WTC11 (cell line): ENCODE measurements at regions not wholly inside any gene's neighbourhood (a gene's known extent, or its start where the extent isn't known, plus 50 kb on each side); places are given as distances from the start of the nearest gene placed in this dataset.

Experiments
- ATAC-seq: fragments of 200-7000 bp; cut with Tn5 transposase; 2 replicates; pipeline ENCODE4 v1.10.0; 2021; ENCODE audit warnings: mild to moderate bottlenecking, moderate library complexity
- CTCF ChIA-PET: fragments of 300-600 bp; sonication (Branson Sonifier 250); formaldehyde crosslinking; loops from one replicate; lab custom pipeline; 2021; ENCODE audit warnings: antibody characterized with exemption; lab: Charles Lee
- POLR2A ChIA-PET: fragments of 350-600 bp; sonication (Branson Sonifier 250); formaldehyde crosslinking; loops from one replicate; lab custom pipeline; 2021; ENCODE audit warnings: antibody characterized with exemption; lab: Charles Lee
- DNase-seq: peaks from one replicate; pipeline ENCODE4 v3.0.0; 2021; ENCODE audit warnings: low spot score
- H3K27ac Mint-ChIP-seq: 2 replicates; pipeline ENCODE4 v1.8.0; 2021; ENCODE audit warnings: mixed read lengths
- H3K27me3 Mint-ChIP-seq: 2 replicates; pipeline ENCODE4 v1.8.0; 2021; ENCODE audit warnings: low read depth, mild to moderate bottlenecking, moderate library complexity, mixed read lengths
- H3K36me3 Mint-ChIP-seq: 2 replicates; pipeline ENCODE4 v1.8.0; 2021; ENCODE audit warnings: mixed read lengths
- H3K4me1 Mint-ChIP-seq: 2 replicates; pipeline ENCODE4 v1.8.0; 2022; ENCODE audit warnings: mixed read lengths
- H3K4me3 Mint-ChIP-seq: 2 replicates; pipeline ENCODE4 v1.8.0; 2021; ENCODE audit warnings: mild to moderate bottlenecking, moderate library complexity, mixed read lengths
- H3K9me3 Mint-ChIP-seq: 2 replicates; pipeline ENCODE4 v1.8.0; 2021; ENCODE audit warnings: mixed read lengths
- CBFB ChIP-seq: sonication (generic); formaldehyde crosslinking; IDR thresholded peaks from 2 replicates; pipeline ENCODE4 v1.8.1; 2022; ENCODE audit warnings: mild to moderate bottlenecking, low read depth, missing genetic modification reagents
- CREM ChIP-seq: sonication (generic); formaldehyde crosslinking; IDR thresholded peaks from 2 replicates; pipeline ENCODE4 v1.8.1; 2022; ENCODE audit warnings: mild to moderate bottlenecking, missing genetic modification reagents, moderate library complexity
- FOXK1 ChIP-seq: sonication (generic); formaldehyde crosslinking; IDR thresholded peaks from 2 replicates; pipeline ENCODE4 v1.8.0; 2022; ENCODE audit warnings: mild to moderate bottlenecking, moderate library complexity, missing genetic modification reagents
- IRF2 ChIP-seq: sonication (generic); formaldehyde crosslinking; IDR thresholded peaks from 2 replicates; pipeline ENCODE4 v1.8.0; 2022; ENCODE audit warnings: low read depth, missing genetic modification reagents, borderline replicate concordance
- MXD4 ChIP-seq: fragments of 250-450 bp; sonication (Bioruptor Pico); IDR thresholded peaks from 2 replicates; pipeline ENCODE4 v1.8.0; 2021; ENCODE audit warnings: mild to moderate bottlenecking, moderate library complexity, borderline replicate concordance
- MYBL2 ChIP-seq: sonication (generic); formaldehyde crosslinking; IDR thresholded peaks from 2 replicates; pipeline ENCODE4 v1.8.1; 2023; ENCODE audit warnings: mild to moderate bottlenecking, moderate library complexity, missing genetic modification reagents
- NFATC4 ChIP-seq: fragments of 250-450 bp; sonication (Bioruptor Pico); IDR thresholded peaks from 2 replicates; pipeline ENCODE4 v1.9.0; 2021; ENCODE audit warnings: mild to moderate bottlenecking
- TCF7 ChIP-seq: sonication (generic); formaldehyde crosslinking; IDR thresholded peaks from 2 replicates; pipeline ENCODE4 v1.8.0; 2022; ENCODE audit warnings: mild to moderate bottlenecking, low read depth, missing genetic modification reagents, moderate library complexity
- TEAD4 ChIP-seq: sonication (generic); formaldehyde crosslinking; IDR thresholded peaks from 2 replicates; pipeline ENCODE4 v1.8.0; 2022; ENCODE audit warnings: mild to moderate bottlenecking, missing genetic modification reagents
- ZBTB21 ChIP-seq: sonication (generic); formaldehyde crosslinking; IDR thresholded peaks from 2 replicates; pipeline ENCODE4 v1.8.1; 2023; ENCODE audit warnings: mild to moderate bottlenecking, missing genetic modification reagents, borderline replicate concordance
- ZNF232 ChIP-seq: sonication (generic); formaldehyde crosslinking; IDR thresholded peaks from 2 replicates; pipeline ENCODE4 v1.8.0; 2022; ENCODE audit warnings: mild to moderate bottlenecking, missing genetic modification reagents
- ZNF317 ChIP-seq: sonication (generic); formaldehyde crosslinking; IDR thresholded peaks from 2 replicates; pipeline ENCODE4 v1.8.1; 2023; ENCODE audit warnings: low read depth, mild to moderate bottlenecking, moderate library complexity, missing genetic modification reagents, borderline replicate concordance
- TF ChIP-seq, protein P1 (sequence below): sonication (generic); formaldehyde crosslinking; conservative IDR thresholded peaks from 2 replicates; pipeline ENCODE4 v1.8.1; 2022; ENCODE audit warnings: mild to moderate bottlenecking, missing genetic modification reagents
- TF ChIP-seq, protein P2 (sequence below): sonication (generic); formaldehyde crosslinking; IDR thresholded peaks from 2 replicates; pipeline ENCODE4 v1.8.0; 2022; ENCODE audit warnings: mild to moderate bottlenecking, missing genetic modification reagents
- TF ChIP-seq, protein P3 (sequence below): fragments of 250-450 bp; sonication (Bioruptor Pico); conservative IDR thresholded peaks from 2 replicates; pipeline ENCODE4 v1.9.0; 2021; ENCODE audit warnings: mild to moderate bottlenecking
- TF ChIP-seq, protein P4 (sequence below): sonication (generic); formaldehyde crosslinking; IDR thresholded peaks from 2 replicates; pipeline ENCODE4 v1.8.1; 2023; ENCODE audit warnings: mild to moderate bottlenecking, missing genetic modification reagents
- TF ChIP-seq, protein P5 (sequence below): sonication (generic); formaldehyde crosslinking; IDR thresholded peaks from 2 replicates; pipeline ENCODE4 v1.8.0; 2022; ENCODE audit warnings: mild to moderate bottlenecking, missing genetic modification reagents
- TF ChIP-seq, protein P6 (sequence below): sonication (generic); formaldehyde crosslinking; IDR thresholded peaks from 2 replicates; pipeline ENCODE4 v1.8.1; 2023; ENCODE audit warnings: mild to moderate bottlenecking, missing genetic modification reagents, moderate library complexity

DNA sequence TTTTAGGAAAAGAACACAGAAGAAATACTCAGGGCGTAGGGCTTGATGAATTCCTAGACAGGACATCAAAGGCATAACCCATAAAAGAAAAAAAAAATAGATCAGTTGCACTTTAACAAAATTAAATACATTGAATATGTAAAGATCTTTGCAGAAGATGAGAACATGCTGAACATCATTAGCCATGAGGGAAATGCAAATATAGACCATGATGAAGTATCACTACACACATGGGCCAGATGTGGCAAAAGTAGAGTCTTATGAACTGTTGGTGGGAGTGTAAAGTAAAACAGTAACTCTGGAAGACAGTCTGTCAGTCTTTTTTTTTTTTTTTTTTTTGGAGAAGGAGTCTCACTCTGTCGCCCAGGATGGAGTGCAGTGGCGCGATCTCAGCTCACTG, 246.7 kb upstream of the HSFY2 start (continued):
- TF ChIP-seq ZBTB21 (CRISPR knock-in tag) (no peak), TEAD4 (no peak), ZNF232 (CRISPR knock-in tag) (no peak)
- TF ChIP-seq, protein P1, sequence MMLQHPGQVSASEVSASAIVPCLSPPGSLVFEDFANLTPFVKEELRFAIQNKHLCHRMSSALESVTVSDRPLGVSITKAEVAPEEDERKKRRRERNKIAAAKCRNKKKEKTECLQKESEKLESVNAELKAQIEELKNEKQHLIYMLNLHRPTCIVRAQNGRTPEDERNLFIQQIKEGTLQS (CRISPR knock-in tag) = no peak
- TF ChIP-seq, protein P2, sequence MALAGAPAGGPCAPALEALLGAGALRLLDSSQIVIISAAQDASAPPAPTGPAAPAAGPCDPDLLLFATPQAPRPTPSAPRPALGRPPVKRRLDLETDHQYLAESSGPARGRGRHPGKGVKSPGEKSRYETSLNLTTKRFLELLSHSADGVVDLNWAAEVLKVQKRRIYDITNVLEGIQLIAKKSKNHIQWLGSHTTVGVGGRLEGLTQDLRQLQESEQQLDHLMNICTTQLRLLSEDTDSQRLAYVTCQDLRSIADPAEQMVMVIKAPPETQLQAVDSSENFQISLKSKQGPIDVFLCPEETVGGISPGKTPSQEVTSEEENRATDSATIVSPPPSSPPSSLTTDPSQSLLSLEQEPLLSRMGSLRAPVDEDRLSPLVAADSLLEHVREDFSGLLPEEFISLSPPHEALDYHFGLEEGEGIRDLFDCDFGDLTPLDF (CRISPR knock-in tag) = no peak
- TF ChIP-seq, protein P3, sequence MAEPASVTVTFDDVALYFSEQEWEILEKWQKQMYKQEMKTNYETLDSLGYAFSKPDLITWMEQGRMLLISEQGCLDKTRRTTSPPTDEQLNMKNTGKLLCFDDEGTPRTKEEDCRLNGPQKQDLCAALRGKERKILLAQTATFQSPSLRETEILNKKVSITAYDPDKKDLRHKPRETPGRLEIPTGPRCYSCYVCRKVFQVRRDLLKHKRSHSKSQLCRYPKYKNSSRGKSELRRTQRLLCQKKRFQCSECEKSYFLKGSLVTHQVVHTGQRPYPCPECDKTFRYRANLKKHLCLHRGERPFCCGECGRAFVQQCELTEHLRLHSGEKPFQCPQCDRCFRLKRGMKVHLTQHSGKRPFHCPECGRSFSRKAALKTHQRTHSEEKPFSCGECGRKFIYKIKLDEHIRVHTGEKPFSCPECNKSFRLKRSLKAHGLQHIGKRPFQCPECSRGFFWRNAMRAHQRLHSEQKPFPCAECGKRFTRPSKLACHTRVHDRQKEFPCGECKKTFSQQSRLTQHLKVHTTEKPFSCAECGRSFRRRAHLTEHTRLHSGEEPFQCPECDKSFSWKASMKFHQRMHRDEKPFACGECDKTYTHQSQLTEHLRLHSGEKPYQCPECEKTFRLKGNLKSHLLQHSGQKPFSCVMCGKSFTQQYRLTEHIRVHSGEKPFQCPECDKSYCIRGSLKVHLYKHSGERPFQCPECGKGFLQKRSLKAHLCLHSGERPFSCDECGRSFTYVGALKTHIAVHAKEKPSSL (CRISPR knock-in tag) = no peak

DNA sequence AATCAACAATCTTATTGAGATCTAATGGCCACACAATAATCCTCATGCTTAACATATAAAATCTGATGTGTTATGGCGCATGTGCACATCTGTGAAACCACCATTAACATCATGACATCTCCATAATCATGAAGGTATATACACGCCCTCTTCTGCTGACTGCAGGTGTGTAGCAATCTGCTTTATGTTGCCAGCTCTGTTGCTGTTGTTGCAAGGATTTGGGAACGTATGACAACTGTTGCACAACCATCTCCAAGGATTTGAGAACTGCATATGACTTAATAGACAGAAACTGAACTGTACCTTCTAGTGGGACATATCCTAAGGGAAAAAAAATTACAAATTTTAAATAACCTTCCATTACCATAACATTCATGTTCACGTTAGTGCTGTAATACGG, 243.5 kb upstream of the HSFY2 start:
- no peak for DNase-seq
- POLR2A ChIA-PET = no interaction called here
- no peak for ATAC-seq

DNA sequence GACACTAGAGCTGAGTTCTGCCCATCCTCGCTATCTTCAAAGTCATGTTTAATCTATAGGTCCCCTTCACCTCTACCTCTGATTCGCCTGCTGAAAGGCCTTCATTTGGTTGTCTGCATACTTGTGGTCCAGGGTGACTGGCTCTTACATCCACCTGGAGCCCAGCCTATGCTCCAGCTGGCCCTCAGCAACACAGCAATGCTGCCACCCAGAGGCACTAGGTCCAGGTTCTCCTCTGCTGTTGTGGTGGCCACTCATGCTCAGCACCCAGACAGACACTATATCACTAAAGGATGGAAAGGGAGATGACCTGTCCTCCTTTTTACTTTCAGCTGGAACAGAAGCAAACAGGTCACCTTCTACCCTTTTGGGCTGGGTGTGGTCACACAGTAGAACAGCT, 242.3 kb upstream of the HSFY2 start:
- Mint-ChIP-seq H3K36me3 (peaks cover 4% of the 10 kb centered on the region; the same call in 1 of the 2 replicates), H3K27ac (no peak overlapping the region; the same call in 1 of the 2 replicates), H3K4me3 (no peak overlapping the region), H3K27me3 (peaks cover 4% of the 10 kb centered on the region; the same call in 1 of the 2 replicates), H3K9me3 (no peaks in the 10 kb centered on the region), H3K4me1 (peaks cover 36% of the 10 kb centered on the region)
- ATAC-seq = peak; percentile 79
- POLR2A ChIA-PET = no interaction called here
- CTCF ChIA-PET = no interaction called here
- TF ChIP-seq TCF7 (no peak), IRF2 (no peak), FOXK1 (CRISPR knock-in tag) (no peak), MXD4 (CRISPR knock-in tag) (no peak), CREM (CRISPR knock-in tag) (no peak)
- TF ChIP-seq, protein P4, sequence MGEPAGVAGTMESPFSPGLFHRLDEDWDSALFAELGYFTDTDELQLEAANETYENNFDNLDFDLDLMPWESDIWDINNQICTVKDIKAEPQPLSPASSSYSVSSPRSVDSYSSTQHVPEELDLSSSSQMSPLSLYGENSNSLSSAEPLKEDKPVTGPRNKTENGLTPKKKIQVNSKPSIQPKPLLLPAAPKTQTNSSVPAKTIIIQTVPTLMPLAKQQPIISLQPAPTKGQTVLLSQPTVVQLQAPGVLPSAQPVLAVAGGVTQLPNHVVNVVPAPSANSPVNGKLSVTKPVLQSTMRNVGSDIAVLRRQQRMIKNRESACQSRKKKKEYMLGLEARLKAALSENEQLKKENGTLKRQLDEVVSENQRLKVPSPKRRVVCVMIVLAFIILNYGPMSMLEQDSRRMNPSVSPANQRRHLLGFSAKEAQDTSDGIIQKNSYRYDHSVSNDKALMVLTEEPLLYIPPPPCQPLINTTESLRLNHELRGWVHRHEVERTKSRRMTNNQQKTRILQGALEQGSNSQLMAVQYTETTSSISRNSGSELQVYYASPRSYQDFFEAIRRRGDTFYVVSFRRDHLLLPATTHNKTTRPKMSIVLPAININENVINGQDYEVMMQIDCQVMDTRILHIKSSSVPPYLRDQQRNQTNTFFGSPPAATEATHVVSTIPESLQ (CRISPR knock-in tag) = no peak
- TF ChIP-seq, protein P5, sequence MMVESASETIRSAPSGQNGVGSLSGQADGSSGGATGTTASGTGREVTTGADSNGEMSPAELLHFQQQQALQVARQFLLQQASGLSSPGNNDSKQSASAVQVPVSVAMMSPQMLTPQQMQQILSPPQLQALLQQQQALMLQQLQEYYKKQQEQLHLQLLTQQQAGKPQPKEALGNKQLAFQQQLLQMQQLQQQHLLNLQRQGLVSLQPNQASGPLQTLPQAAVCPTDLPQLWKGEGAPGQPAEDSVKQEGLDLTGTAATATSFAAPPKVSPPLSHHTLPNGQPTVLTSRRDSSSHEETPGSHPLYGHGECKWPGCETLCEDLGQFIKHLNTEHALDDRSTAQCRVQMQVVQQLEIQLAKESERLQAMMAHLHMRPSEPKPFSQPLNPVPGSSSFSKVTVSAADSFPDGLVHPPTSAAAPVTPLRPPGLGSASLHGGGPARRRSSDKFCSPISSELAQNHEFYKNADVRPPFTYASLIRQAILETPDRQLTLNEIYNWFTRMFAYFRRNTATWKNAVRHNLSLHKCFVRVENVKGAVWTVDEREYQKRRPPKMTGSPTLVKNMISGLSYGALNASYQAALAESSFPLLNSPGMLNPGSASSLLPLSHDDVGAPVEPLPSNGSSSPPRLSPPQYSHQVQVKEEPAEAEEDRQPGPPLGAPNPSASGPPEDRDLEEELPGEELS (CRISPR knock-in tag) = no peak
- TF ChIP-seq, protein P2 (CRISPR knock-in tag) = no peak
- DNase-seq = peak; percentile 13

More for the DNA sequence above, 243.5 kb upstream of the HSFY2 start:
- peaks cover 4% of the 10 kb centered on the region; the same call in 1 of the 2 replicates for H3K36me3 Mint-ChIP-seq
- CTCF ChIA-PET = no interaction called here
- H3K27me3 Mint-ChIP-seq = peaks cover 9% of the 10 kb centered on the region
- H3K4me3 Mint-ChIP-seq = no peak overlapping the region
- no peaks in the 10 kb centered on the region for H3K9me3 Mint-ChIP-seq
- no peak for TF ChIP-seq MYBL2 (CRISPR knock-in tag)
- no peak for TF ChIP-seq CBFB (CRISPR knock-in tag)
- TF ChIP-seq, protein P6, sequence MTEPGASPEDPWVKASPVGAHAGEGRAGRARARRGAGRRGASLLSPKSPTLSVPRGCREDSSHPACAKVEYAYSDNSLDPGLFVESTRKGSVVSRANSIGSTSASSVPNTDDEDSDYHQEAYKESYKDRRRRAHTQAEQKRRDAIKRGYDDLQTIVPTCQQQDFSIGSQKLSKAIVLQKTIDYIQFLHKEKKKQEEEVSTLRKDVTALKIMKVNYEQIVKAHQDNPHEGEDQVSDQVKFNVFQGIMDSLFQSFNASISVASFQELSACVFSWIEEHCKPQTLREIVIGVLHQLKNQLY (CRISPR knock-in tag) = no peak
- no peak for TF ChIP-seq ZNF232 (CRISPR knock-in tag)
- TF ChIP-seq, protein P5 (CRISPR knock-in tag) = no peak
- no peak for TF ChIP-seq ZNF317
- no peak for TF ChIP-seq NFATC4 (CRISPR knock-in tag)
- peaks cover 30% of the 10 kb centered on the region for H3K4me1 Mint-ChIP-seq
- no peak overlapping the region for H3K27ac Mint-ChIP-seq
